ENCODE measurements at regions not wholly inside any gene's neighbourhood (a gene's known extent, or its start where the extent isn't known, plus 50 kb on each side); places are given as distances from the start of the nearest gene placed in this dataset.

- TF ChIP-seq CTCF (IDR thresholded peaks at IDR 0.05) (peak; percentile 75), EZH2 (IDR thresholded peaks at IDR 0.05; ENCODE audit: borderline replicate concordance, insufficient read depth, low read depth, low read length, poor library complexity, severe bottlenecking) (no peak)
- H3K9ac ChIP-seq (ENCODE audit: low read length): no peak overlapping the region
- no peaks in the 10 kb centered on the region for H3K9me3 ChIP-seq (ENCODE audit: control extremely low read depth in 1 of 3, control insufficient read depth in 2 of 3, insufficient read depth in 1 of 3, low read length in 2 of 3)
- no peaks in the 10 kb centered on the region for H3K79me2 ChIP-seq (ENCODE audit: control insufficient read depth, insufficient read depth, low read length)
- H3K27ac ChIP-seq (ENCODE audit: low read length in 2 of 2): no peak overlapping the region
- ChIA-PET POLR2A (interaction anchor here (0.7 kb wide), 1 partner anchor 20 kb away, joined by 4 read pairs; no protein-coding TSS in a partner anchor), CTCF (interaction anchor here (0.6 to 14.3 kb wide), 18 partner anchors 8 to 288 kb away, joined by 3 to 252 read pairs (median 5); no protein-coding TSS in a partner anchor)
- no peak overlapping the region for H3K4me3 Mint-ChIP-seq
- DNase-seq: peak; percentile 87
- H3K36me3 ChIP-seq (replicated peaks in 1 of 2; ENCODE audit: control extremely low read depth in 1 of 2, control insufficient read depth in 1 of 2, extremely low read depth in 1 of 2, insufficient read depth in 2 of 2, low read length in 1 of 2): no peaks in the 10 kb centered on the region
- peak overlapping the region; percentile 29 for H2AFZ ChIP-seq (ENCODE audit: insufficient read depth, low read depth, low read length, poor library complexity, severe bottlenecking)
- peaks cover 25% of the 10 kb centered on the region for H3K27me3 Mint-ChIP-seq
- H3K4me3 ChIP-seq (ENCODE audit: control extremely low read depth in 1 of 5, extremely low read depth in 1 of 5, insufficient read depth in 1 of 5, low read depth in 2 of 5, low read length in 4 of 5): no peak overlapping the region
- H3K27me3 ChIP-seq (replicated peaks in 1 of 4; ENCODE audit: control extremely low read depth in 1 of 4, control insufficient read depth in 3 of 4, insufficient read depth in 4 of 4, low read length in 3 of 4): peaks cover 0 to 8% (median 0%) of the 10 kb centered on the region in 4 experiments
- H3K4me2 ChIP-seq (replicated peaks; ENCODE audit: low read depth, low read length, poor library complexity, severe bottlenecking): no peak overlapping the region
- WGBS (ENCODE audit: insufficient coverage): 5% methylated on average over 4 of the region's 6 CpGs
- no peak overlapping the region for H3K27ac Mint-ChIP-seq
- intact Hi-C loops (cut with micrococcal nuclease): loop anchor here (1.0 kb wide), 1 partner anchor 11 kb away; no protein-coding TSS in a partner anchor
- H3K9me3 Mint-ChIP-seq (ENCODE audit: insufficient read depth): no peaks in the 10 kb centered on the region
- H3K4me1 Mint-ChIP-seq: peaks cover 13% of the 10 kb centered on the region
- H4K20me1 ChIP-seq (ENCODE audit: control insufficient read depth, insufficient read depth, low read length, poor library complexity, severe bottlenecking): no peaks in the 10 kb centered on the region
- ATAC-seq (ENCODE audit: low read depth): peak; percentile 85
- peaks cover 11% of the 10 kb centered on the region in 2 donors for H3K4me1 ChIP-seq (ENCODE audit: control insufficient read depth in 2 of 2, insufficient read depth in 2 of 2, low read length in 2 of 2)
Observed at GRCh38 chr14:21913759-21914158, 240.1 kb upstream of the OR4E1 start.

- no peak overlapping the region for H3K4me3 Mint-ChIP-seq
- ChIA-PET POLR2A (interaction anchor here (0.6 kb wide), 1 partner anchor 152 kb away, joined by 5 read pairs; no protein-coding TSS in a partner anchor), CTCF (interaction anchor here (1.0 to 14.3 kb wide), 9 partner anchors 10 to 66 kb away, joined by 3 to 252 read pairs (median 3); no protein-coding TSS in a partner anchor)
- no peak overlapping the region for H3K27ac ChIP-seq (ENCODE audit: low read length in 2 of 2)
- intact Hi-C loops (cut with micrococcal nuclease): no loop called here
- H3K27me3 Mint-ChIP-seq: peaks cover 35% of the 10 kb centered on the region
- no peaks in the 10 kb centered on the region for H3K9me3 Mint-ChIP-seq (ENCODE audit: insufficient read depth)
- peaks cover 3% of the 10 kb centered on the region in 2 donors for H3K4me1 ChIP-seq (ENCODE audit: control insufficient read depth in 2 of 2, insufficient read depth in 2 of 2, low read length in 2 of 2)
- no peaks in the 10 kb centered on the region for H3K79me2 ChIP-seq (ENCODE audit: control insufficient read depth, insufficient read depth, low read length)
- H3K9me3 ChIP-seq (ENCODE audit: control extremely low read depth in 1 of 3, control insufficient read depth in 2 of 3, insufficient read depth in 1 of 3, low read length in 2 of 3): no peaks in the 10 kb centered on the region
- H3K27me3 ChIP-seq (replicated peaks in 1 of 4; ENCODE audit: control extremely low read depth in 1 of 4, control insufficient read depth in 3 of 4, insufficient read depth in 4 of 4, low read length in 3 of 4): peaks cover 0 to 8% (median 2%) of the 10 kb centered on the region in 4 experiments
- ATAC-seq (ENCODE audit: low read depth) (no peak), DNase-seq (no peak)
- no peak overlapping the region for H3K9ac ChIP-seq (ENCODE audit: low read length)
- no peak overlapping the region for H3K27ac Mint-ChIP-seq
- 77% methylated on average over 3 of the region's 3 CpGs for whole genome bisulfite sequencing (ENCODE audit: insufficient coverage)
- no peak overlapping the region for H2AFZ ChIP-seq (ENCODE audit: insufficient read depth, low read depth, low read length, poor library complexity, severe bottlenecking)
- peaks cover 3% of the 10 kb centered on the region for H3K4me1 Mint-ChIP-seq
- H3K4me3 ChIP-seq (ENCODE audit: control extremely low read depth in 1 of 5, extremely low read depth in 1 of 5, insufficient read depth in 1 of 5, low read depth in 2 of 5, low read length in 4 of 5): no peak overlapping the region
- H4K20me1 ChIP-seq (ENCODE audit: control insufficient read depth, insufficient read depth, low read length, poor library complexity, severe bottlenecking): no peaks in the 10 kb centered on the region
- no peak overlapping the region for H3K4me2 ChIP-seq (replicated peaks; ENCODE audit: low read depth, low read length, poor library complexity, severe bottlenecking)
- TF ChIP-seq EZH2 (IDR thresholded peaks at IDR 0.05; ENCODE audit: borderline replicate concordance, insufficient read depth, low read depth, low read length, poor library complexity, severe bottlenecking): no peak
- TF ChIP-seq CTCF (IDR thresholded peaks at IDR 0.05): no peak
- no peaks in the 10 kb centered on the region for H3K36me3 ChIP-seq (replicated peaks in 1 of 2; ENCODE audit: control extremely low read depth in 1 of 2, control insufficient read depth in 1 of 2, extremely low read depth in 1 of 2, insufficient read depth in 2 of 2, low read length in 1 of 2)
Observed at GRCh38 chr14:21912367-21912766, 238.7 kb upstream of the OR4E1 start.
